ENCODE measurements at regions not wholly inside any gene's neighbourhood (a gene's known extent, or its start where the extent isn't known, plus 50 kb on each side); places are given as distances from the start of the nearest gene placed in this dataset.

- TF ChIP-seq CTCF (IDR thresholded peaks at IDR 0.05) (no peak), EZH2phosphoT487 (IDR thresholded peaks at IDR 0.05) (no peak)
Measured at GRCh38 chr2:171629113-171629512, 58.2 kb upstream of the DYNC1I2 start.
